GM18909 (cell line): ENCODE measurements at regions not wholly inside any gene's neighbourhood (a gene's known extent, or its start where the extent isn't known, plus 50 kb on each side); places are given as distances from the start of the nearest gene placed in this dataset.
A peak's percentile ranks its signal among the peaks of the same experiment; 100 is the strongest.

Experiments used
- ATAC-seq: cut with Tn5 transposase; IDR thresholded peaks from one replicate; pipeline ENCODE4 v1.9.1; 2021; ENCODE audit warnings: mild to moderate bottlenecking; ENCODE audit not compliant: unreplicated experiment, poor library complexity

DNA sequence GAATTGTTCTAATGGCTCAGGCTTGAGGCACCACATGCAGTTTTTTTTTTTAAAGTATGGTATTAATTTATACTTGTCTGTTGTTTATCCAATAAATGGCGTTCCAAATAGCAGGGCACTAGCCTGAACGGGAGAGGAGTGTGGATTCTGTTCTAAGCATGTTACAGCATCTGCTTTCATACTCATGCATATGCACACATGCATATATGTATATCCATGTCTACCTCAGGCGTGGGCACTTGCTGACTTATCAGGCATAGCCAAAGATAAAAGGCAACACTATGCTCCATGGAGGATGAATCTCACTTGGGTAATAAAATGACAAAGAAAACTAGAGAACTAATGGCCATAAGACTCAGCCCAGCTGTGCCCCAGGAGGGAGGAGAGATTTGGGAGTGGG lies 393.8 kb downstream of the GADD45G start:
- no peak for ATAC-seq

DNA sequence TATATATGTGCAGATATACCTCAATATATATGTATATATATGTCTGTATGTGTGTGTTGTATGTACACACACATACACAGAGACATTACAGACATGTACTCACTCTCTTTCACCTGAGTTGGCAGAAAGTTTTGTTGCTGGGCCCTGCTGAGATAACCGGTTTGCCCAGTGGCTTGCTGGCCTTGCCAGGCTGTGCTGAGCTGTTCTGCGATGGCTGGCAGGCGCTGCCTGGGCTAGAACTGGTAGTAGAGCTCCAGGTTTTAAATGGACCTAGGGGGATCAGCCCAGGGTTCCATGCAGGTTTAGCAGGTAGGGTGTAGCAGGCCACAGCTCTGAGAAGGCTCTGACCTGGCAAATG lies 394.3 kb downstream of the GADD45G start:
- ATAC-seq: no peak

DNA sequence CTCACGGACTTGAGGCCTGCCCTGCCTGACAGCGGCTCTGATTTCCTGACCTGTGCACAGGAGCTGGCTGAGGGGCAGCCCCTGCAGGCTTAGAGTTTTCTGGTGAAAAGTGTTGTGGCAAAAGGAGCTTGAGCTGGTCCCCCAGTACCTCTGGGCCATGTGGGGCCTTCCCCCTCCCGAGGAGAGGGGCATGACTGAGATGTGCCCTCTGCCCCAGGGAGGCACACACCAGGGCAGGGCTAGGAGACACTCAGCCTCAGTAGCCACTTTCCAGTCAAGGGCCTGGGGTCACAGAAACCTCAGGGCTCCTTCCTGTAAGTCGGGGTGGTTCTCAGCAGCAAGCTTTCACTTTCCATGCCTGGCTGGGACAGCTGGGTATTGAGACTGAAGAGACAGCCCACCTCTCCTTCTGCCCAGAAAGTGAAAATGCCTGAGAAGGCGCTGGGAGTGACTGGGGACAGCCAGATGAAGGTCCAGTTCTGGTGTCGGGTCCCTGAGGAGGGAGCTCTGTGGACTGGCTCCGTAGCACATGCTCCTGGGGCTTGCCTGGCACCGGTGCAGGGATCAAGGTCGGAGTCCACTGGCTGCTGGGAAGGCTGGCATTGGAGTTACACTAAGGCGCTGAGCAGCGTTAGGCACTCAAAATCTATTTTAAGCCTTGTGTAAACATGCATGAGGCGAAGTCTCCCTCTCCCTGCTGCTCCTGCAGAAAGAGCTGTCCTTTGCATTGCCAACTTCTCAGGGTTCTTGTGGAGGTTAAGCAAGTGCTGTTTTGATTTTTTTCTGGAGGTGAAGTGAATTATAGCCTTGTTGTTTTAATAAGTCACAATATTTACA lies 394.9 kb downstream of the GADD45G start:
- ATAC-seq: peak; percentile 94

DNA sequence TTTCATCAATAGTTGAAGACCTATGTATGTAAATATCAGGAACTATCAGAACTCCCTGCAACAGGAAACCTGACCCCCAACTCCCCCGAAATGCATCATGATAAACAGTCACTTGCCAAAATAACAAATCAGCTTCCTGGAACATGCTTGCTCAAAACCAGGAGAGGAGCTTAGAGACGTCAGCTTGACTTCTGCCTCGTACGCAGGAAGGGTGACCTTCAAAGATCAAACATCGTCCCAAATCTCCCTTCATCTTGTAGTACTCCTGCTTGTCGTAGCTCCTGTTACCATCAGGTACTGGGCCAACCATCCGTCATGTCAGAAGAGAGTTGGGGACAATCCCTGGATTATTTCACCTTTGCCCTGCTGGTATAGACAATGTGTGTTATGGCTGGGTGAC lies 396.1 kb downstream of the GADD45G start:
- ATAC-seq: no peak

DNA sequence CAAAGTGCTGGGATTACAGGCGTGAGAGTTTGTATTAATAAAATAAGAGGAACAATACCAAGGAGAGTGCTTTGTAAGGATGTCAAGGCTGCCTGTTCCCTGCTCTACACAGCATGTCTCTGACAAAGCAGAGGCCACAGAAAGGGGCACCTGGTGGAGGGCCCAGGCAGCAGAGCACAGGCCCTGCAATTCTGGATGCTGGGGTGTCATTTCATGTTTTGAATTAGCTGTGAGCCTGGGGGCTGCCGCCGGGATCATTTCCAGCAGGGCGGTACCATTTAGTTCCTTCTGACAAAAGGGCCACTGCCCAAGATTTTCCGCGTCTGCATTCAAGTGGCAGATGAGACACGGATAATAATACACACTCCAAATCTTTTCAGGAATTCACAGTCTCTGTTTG lies 396.9 kb downstream of the GADD45G start:
- no peak for ATAC-seq

DNA sequence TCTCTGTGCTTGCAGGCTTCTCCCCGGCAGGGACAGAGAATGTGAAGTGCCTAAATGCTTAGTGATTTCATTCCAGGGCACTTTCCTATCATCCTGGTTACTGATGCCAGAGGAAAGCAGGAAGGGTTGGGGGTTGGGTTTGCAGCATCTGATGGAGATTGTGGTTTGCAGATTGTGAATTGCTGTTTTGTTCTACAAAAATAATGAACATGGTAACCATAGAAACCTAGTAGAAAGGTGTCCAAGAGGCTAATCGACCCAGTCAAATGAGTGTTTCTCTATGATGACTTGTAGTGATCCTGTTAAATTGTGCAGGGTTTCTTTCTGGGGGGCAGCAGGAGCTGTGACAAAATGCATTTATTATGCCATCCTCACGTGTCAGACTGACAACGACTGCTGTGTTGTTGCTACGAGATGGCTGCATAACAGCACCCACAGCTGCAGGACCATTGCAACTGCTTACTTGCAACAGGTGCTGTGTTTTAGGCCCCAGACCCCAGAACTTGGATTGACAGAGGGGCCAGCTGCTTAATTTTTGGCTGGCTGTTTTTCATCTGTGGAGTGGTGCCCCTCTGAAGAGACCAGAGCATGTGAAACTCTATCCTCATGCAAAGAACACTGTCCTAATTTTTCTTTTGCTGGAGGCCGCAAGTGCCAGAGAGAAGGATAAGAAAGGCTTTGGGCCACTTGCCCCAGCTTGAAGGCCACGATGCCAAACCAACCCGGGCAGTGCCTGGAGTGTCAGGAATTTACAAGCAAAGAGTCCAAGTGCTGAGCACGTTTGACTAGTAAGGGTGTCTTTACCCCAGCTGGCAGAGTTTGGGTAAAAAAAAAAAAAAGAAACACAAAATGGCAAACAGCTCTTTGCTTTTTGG lies 397.8 kb downstream of the GADD45G start:
- ATAC-seq: no peak

DNA sequence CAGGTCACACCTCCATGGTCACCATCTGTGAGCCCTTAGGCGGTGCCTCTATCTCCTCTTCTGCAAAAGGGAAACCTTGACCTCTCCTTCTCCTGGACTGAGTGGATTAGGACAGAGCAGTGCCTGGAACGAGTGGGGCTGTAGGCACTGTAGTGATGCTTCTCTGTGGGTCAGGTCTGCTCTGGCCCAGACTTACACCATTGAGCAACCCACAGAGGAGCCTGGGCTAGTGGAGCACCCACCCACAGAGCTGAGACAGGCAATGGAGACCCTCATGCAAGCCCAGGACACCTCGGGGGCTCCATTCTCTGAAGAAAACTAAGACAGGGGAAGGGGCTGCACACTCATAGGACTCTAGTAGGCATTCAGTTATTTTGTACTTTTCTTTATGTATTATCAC lies 400.6 kb downstream of the GADD45G start:
- no peak for ATAC-seq

DNA sequence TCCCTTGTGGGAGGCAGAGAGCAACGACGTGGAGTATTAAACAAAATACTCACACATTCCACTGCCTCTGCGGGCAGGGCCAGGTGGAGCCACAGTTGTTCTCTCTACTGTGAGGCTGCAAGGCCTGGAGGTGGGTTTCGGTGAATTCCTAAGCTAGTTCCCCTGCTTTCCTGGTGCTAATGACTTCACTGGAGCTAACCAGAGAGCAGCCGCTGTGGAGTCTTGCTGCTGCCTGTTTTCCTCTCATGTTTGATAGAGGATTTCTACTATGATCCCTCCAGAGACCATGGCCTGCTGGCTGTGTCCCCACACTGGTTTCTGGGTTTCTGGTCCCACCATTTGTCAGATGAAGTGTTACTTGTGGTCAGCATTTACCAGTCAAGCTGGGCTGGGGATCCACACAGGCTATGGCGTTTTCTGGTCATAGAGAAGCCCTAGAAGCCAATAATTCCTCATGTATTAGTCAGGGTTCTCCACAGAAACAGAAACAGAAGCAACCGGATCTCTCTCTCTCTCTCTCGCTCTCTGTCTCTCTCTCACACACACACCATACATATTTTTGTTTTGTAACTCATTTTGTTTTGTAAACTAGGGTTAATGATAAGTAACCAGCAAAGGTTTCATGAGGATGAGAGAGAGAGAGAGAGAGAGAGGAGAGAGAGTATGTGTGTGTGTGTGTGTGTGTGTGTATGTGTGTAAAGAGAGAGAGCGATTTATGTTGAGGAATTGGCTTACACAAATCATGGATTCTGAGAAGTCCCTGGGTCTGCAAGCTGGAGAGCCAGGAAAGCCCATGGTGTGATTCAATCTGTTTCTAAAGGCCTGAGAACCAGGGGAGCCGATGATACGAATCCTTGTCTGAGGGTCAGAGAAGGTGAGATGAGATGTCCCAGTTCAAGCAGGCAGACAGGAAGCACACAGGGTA lies 403.0 kb downstream of the GADD45G start:
- no peak for ATAC-seq

DNA sequence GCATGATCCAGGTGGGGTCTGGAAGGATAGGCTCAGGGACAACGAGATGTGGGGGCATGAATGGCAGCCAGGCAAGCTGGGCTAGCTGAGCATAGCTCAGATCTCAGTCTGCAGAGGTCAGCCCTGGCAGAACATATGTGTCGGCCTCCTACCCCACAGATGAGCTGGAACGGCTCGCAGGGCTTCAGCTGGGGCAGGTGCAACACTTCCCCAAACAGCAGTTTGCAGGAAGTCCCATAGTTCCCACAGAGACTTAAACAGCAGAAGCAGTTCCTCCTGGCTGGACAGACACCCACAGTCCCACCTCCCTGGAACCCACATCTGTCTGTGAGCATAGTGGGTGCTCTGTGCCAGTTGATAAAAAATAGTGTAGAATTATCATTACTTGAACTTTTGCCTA lies 404.6 kb downstream of the GADD45G start:
- no peak for ATAC-seq

DNA sequence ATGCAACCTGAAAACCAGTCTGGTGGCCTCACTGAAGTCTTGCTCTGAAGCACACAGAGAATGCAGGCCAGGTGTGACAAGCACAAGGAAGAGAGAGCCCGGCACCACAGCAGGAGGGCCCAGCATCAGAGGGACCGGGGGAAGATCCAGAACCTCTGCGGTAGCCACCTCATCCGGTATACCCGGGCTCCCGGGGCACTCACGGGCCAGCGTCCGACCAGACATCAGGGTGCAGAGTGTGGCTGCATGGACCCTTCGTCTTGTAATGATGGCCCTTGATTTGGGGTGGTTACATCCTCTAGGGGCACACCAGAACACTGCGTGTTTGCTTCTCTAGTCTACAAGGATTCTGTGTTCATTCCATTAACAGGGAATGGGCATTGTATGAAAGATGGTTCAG lies 406.0 kb downstream of the GADD45G start:
- no peak for ATAC-seq

DNA sequence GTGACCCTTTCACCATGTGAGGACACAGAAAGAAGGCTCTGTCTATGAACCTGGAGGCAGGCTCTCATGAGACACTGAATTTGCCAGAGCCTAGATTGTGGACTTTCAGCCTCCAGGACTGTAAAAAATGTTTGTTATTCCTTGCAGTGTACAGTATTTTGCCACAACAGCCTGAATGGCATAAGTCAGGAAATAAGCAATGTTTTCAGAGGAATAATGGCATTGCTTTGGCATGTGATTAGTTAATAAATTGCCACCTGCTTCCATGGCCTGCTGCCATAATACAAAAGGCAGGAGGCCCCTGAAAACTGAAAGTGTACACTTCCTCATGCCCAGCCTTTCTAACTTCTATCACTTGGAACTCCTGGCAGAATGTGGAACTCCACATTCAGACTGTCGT lies 408.1 kb downstream of the GADD45G start:
- ATAC-seq: no peak

DNA sequence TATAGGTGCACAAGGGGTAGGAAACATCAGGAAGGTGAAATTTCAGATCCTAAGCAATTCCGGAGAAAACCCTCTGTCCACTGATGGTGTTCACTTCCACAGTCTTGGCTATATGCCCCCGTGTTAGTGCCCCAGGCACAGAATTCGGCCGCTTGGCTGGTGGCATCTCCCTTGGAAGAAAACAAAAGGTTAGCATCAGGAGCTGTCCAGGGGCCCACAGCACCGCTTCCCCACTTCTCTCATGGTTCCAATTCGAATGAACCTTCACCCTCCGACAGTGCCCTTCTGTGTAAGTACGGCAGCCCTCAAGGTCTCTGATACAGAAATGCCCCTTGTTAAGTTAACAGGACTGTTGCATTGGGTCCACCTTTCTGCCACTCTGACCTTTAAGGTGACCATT lies 409.0 kb downstream of the GADD45G start:
- ATAC-seq: no peak

DNA sequence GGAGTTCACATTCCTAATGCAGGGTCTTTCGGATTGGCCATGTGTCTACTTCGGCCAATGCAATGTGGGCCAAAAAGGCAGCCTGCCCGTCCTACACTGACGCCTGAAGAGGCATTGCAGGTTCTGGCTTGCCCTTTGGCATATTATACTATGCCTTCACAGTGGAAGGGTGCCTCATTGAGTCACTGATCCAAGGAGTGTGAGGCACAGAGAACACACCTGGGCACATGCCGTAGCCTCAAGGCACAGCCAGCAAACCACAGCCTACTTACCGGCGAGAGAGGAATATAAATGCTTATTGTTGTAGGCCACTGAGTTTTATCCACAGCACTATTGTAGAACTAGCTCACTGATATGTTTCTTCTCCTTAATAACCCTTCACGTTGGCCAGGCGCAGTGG lies 409.6 kb downstream of the GADD45G start:
- no peak for ATAC-seq

DNA sequence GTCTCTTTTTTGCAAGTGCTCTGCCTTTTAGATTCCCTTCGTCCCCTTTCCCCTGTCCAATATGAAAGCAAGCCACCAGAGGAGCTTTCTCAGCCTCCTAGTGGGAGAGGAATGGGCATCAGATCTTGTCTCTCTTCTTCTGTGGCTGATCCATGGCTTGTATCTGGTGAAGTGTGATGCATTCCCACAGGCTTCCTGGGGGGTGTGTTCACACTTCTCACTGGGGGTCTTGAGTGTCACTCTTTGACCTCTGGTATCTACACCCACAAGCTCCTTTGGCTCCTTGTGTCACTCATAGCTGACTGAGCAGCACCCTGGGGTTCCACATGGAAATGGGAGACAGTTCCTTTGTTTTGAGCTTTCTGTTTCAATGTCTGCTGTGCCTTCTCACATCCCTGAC lies 411.5 kb downstream of the GADD45G start:
- ATAC-seq: no peak

DNA sequence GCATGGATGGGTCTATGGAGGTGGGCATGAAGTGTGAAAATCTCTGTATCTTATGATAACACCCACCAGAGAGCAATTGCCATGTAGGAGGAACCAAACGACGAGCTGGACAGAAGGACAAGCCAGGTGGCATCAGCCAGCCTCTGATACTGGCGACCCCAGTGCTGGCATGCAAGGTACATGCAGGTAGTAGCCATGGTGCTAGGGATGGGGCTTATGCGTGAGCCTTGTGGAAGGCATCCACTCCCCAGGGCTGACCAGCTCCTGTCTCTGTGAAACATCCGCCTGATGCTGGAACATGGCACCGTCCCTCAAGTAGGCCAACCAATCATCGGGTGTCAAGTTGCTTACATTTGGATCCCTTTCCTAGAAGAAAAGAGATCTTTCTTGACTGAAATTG lies 412.9 kb downstream of the GADD45G start:
- ATAC-seq: no peak

DNA sequence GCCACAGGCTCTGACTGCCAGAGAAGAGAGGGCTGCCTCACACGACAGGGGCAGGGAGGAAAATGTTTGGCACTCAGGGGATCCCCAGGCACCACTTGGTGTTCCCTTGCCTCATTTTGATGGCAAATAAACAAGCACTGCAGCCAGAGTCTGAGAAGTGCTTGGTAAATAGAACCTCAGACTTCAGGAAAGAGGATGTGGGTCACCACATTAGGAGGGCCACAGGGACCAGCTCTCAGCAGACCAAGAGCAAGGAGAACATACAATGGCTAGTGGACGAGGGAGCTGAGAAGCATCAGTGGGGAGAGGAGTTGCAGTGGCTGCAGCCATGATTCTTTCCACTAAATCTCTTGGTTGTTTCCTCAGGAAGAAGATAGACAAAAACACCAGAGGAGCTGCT lies 413.9 kb downstream of the GADD45G start:
- ATAC-seq: no peak

DNA sequence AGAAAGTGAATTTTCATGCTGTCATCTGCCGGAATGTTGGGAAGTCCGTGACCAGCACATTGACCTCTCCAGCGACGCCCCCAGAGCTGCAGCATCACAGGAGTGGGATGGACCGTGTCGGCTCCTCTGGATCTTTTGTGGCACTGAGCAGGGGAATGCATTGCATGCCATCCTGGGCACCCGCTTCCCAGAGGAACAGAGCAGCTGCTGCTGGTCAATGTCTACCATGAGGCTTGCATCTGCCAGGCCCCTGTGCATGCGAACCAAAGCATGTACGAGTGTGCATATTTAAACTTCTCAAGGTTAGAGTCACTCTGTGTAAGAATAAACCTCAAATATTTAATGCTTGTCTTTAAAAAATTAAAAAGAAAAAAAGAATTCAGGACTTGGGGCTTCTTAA lies 414.8 kb downstream of the GADD45G start:
- no peak for ATAC-seq

DNA sequence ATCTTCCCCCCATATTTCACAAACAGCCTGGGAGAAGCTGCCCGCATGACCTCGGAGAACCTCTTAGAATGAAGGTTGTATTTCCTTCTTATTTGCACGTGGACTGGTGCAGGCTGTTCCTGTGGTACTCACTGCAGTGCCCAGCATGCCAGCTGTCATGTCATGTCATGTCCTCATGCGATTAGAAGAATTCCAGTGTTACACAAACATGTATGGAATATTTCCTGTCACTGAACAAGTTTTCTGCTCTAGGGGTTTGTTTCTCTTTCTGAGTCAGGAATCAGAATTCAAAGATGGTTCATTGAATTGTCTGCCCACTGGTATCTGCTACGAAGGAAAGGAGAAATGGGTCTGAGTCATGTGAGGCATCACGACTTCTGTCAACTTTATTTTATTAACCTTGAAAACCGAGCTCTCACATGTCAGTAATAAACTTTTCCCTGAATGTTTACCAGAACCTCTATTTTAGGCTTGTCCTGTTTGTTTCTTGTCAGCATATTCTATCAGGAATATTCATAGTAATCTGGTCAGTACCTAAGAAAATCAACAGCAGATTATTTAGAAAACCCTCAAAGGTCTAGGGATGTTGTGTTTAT lies 415.6 kb downstream of the GADD45G start:
- no peak for ATAC-seq

DNA sequence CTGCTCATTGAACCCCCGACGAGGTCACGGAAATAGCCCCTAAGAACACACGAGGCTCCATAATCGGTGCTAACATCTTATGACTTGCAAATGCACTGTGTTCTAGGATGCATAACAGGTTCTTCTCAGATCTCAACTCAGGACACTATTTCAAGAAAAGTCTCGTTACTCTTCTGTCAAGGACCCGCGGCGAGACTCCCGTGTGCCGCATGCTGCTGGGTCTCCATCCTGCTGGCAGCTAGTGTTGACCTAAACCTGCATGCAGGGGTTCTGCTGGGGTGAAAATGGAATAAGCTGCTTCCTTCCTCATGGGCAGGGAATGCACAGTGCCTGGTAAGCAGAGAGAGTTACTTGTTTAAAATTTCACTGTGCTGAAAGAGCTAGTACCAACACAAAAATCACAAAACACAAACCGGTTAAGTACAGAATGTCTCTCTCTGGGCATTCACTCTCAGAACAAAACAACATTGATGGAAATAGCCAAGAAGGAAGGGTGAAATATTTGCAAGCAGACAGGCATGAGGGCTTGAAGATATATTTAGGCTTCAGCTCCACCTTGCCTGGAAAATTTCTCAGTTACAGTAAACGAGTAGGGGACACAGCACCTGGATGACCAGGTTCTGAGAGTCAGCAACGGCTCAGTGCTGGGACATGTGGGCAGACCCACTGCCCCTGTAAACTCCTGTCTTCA lies 416.5 kb downstream of the GADD45G start:
- no peak for ATAC-seq

DNA sequence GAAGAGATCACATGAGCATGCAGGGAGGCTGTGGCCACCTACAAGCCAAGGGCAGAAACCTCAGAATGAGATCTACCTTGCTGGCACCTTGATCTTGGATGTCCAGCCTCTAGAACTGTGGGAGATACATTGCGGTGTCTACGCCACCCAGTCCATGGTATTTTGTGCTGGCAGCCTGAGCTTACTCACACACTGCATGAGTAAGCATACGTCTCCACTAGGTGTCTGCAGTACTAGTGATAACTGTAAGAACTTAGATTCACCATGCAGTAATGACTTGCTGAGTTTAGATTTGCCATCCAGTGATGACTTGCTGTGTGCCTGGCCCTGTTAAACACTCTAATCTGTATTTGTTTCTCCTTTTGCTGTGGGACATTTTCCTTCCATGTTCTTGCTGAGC lies 417.7 kb downstream of the GADD45G start:
- ATAC-seq: no peak
